Stimulated activated CD4-positive, alpha-beta T cell treated with anti-CD3 and anti-CD28 coated beads, Interleukin-4, amount 100 ng/mL, for 1 hour (primary cell): ENCODE measurements at regions not wholly inside any gene's neighbourhood (a gene's known extent, or its start where the extent isn't known, plus 50 kb on each side); places are given as distances from the start of the nearest gene placed in this dataset.
"Not testable (repeated sequence)": the region's sequence is repeated elsewhere in the genome, so short reads cannot be mapped to it uniquely, and the experiment has no call there.

ENCODE experiments used
- DNase-seq: peaks from one replicate; pipeline ENCODE4 v3.0.0-alpha.2; 2020

DNA sequence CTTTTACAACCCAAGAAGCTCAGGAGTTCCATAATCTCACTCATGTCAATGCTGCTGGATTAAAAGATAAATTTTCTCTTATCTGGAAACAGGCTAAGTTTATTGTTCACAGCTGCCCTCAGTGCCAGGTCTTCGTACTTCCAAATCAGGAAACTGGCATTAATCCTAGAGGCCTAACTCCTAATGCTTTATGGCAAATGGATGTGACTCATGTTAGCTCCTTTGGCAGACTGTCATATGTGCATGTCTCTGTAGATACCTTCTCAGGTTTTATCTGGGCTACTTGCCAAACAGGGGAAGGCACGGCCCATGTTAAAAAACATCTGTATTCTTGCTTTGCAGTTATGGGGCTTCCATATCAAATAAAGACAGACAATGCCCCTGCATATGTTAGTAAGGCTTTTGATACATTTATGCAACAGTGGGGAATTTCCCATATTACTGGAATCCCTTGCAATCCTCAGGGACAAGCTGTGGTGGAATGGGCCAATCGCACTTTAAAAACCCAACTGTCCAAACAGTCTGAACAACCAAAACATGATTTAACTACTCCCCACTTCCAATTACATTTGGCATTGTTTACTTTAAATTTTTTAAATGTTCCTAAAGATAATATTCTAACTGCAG, 570.8 kb upstream of the PTGER4 start:
- not testable (repeated sequence) for DNase-seq

DNA sequence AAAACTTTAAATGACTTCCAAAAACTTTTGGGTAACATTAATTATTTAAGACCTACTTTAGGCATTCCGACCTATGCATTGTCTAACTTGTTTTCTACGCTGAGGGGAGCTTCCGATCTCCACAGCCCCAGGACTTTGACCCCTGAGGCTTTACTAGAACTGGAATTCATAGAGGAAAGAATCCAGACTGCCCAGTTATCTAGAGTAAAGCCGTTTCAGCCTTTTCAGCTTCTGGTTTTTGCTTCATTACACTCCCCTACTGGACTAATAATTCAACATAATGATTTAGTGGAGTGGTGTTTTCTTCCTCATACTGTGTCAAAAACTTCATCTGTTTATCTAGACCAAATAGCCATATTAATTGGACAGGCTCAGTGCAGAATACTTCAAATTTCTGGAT, 571.9 kb upstream of the PTGER4 start:
- DNase-seq = not testable (repeated sequence)

DNA sequence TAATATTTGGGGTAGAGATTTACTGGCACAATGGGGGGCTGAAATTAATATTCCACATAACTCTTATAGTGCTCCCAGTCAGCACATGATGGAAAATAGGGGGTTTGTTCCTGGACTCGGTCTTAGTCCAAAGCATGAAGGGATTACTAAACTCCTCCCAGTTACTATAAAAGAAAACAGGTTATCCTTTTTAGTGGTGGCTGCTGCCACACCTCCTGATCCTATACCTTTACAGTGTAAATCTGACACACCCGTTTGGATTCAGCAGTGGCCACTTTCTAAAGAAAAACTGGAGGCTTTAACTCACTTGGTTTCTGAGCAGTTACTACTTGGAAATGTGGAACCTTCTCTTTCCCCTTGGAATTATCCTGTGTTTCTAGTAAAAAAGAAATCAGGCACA, 572.9 kb upstream of the PTGER4 start:
- DNase-seq = no peak

DNA sequence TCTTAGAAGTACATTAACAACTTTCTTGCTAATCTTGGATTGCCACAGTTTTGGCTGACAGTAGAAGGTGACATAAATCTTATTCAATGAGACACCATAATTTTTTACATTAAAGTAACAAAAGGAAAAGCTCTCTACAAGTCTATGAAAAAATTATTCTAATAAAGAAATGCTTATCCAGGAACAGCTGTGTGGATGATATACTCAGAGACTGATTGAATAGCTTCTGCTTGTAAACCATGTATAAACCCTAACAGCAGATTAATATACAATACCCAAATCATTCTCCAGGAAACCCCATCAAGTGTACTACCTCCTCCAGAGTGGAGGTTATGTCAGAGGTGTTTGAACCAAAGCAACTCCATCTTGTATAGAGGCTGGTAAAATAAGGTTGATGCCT, 581.4 kb upstream of the PTGER4 start:
- no peak for DNase-seq

DNA sequence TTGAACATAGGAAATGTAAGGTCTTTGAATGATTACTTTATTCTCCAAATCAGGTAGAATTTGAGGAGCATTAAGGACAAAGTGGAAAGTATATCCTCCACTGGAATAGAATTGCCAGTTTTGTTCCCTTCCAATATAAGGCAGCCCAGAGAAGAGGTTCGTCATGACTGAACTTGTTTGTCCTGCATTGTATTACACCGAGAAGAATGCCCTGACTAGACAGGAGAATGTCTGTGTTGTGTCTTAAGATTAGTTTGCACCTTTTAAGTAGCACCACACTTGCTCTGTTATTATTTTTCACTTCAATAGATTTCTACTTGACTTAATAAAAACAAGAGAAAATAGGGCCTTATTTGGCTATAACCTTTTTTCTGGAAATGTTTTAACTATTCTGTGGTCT, 586.2 kb upstream of the PTGER4 start:
- DNase-seq = no peak

DNA sequence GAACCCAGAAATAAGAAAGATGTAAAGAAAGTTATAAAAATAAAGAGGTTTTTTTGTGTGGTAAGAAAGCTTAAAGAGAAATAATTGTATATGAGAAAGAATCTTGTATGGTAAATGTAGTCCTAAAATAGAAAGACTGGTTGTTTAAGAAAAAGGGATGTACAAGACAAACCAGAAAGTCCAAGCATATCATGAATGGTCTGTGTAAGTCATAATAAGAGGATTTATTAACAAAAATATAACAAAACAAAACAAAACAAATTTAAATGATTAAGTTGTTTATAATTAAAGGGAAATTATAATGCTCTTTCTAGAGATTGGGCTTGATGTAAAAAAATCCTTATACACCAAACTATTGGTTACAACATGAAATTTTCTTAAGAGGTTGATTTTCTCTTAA, 590.4 kb upstream of the PTGER4 start:
- DNase-seq = no peak

DNA sequence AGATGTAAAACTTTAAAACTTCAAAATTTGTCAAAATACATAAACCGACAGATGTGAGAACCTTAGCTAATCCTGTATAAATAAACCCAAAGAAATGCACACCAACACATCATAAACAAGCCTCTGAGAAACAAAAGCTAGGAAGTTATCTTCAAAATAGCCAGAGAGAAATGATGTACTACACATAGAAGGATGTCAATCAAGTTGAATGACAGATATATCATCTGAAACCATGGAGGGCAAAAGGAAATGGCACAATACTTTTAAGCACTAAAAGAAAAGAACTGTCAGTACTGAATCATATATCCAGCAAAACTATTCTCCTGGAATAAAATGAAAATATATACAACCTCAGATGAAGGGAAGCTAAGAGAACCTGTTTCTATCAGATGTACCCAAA, 595.1 kb upstream of the PTGER4 start:
- no peak for DNase-seq

DNA sequence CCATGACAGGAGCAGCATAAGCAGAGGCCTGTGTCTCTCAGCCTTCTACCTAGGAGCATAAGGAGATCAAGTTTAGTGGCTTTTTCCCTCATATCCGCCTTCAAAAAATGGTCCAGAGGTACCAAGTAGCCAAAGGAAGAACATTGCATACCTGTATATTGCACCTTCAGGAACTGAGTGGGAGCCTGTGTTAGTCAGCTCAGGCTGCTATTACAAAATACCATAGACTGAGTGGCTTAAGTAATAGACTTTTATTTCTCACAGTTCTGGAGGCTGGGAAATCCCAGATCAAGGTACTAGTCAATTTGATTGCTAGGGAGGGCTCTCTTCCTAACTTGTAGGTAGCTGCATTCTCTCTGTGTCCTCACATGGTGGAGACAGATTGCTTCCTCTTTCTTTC, 597.4 kb upstream of the PTGER4 start:
- no peak for DNase-seq

DNA sequence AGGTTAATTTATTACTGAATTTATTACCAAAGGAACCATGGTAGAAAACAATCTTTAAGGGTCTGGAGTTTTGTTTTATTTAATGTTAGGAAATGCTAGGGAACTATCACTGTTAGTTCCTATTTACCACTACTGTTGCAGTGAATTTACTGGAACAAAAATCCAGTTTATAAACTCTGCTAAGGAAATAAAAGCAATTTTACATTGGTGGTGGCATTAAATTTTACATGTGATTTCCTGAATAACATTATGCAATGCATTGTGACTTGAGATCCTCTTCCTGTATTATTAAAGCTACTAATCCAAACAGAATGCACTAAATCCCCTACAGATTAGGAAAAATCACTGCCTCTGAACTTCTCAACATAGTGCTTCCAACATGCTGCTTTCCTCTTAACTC, 599.5 kb upstream of the PTGER4 start:
- DNase-seq = no peak

DNA sequence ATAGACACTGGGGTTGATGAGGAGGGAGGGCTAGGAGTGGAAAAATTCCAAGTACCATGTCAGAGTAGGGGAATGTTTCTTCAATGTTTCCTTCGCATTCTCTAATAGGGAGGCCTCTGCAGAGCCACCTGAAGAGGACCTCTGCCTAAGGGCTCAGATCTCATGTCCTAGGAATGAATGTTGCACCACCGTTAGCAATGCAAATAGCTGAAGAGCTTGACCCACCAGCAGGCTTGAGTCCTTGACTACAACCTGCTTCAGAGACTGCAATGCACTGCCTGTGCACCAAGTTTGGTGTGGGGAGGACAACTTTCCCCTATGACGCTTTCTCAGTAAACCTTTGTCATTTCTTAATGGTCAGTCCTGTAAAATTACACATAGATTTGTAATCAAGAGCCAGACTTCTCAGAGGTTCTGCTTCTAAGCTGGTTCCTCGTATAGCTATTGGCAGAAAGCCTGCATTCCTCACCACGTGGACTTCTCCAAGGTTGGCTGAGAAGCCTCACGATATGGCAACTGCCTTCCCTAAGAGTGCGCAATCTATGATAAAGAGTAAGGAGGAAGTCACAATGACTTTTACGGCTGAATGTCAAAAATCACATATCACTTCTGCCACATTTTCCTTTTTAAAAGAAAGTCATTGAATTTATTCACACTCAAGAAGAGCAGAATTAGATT, 600.7 kb upstream of the PTGER4 start:
- no peak for DNase-seq

DNA sequence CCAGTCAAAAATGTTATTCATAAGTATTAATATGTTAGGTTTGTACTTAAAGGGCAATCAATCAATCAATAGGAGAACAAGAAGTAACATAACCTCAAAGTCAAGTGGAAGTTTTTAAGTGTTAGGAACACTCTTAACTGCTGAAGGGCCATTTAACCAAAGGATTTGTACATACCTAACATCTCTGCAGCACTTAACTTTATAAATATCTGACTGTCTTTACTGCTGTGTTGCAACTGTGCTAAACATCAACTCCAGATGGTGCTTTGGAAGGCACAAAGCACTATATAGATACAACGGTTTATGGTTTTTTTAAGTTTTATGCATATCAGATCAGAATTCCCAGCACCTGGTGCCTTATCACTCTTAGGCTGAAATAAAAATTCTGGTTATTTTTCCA, 604.9 kb upstream of the PTGER4 start:
- no peak for DNase-seq

DNA sequence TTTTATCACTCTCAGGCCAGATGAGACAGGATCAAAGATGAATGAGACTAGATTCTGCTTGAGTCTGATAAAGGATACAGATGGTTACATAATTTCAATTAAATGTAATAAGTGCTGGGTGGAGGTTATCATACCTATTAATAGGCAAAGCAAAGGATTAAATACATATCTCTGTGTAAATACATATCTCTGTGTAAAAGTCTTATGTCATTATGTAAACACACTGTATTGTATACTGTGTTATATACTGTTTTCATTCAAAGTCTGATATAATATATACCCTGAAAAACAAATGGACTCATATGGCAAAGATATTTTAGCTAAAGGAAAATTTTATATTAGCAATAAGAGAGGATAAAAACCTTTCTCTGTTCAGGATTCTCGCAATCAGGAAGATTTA, 605.8 kb upstream of the PTGER4 start:
- DNase-seq = no peak

DNA sequence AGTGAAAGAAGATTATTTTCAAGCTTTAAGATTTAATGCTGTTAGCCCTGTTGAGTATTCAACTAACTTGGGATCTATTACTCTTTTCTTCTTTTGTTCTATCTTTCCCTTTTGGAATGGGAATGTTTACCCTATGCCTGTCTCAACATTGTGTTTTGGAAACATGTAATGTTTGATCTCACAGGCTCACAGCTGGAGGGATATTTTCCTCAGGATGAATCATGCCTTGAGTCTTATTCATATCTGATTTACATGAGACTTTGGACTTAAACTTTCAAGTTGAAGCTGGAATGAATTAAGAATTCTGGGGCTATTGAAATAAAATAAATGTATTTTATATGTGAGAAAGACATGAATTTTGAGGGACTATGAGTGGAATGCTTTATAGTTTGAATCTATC, 607.8 kb upstream of the PTGER4 start:
- DNase-seq = no peak

DNA sequence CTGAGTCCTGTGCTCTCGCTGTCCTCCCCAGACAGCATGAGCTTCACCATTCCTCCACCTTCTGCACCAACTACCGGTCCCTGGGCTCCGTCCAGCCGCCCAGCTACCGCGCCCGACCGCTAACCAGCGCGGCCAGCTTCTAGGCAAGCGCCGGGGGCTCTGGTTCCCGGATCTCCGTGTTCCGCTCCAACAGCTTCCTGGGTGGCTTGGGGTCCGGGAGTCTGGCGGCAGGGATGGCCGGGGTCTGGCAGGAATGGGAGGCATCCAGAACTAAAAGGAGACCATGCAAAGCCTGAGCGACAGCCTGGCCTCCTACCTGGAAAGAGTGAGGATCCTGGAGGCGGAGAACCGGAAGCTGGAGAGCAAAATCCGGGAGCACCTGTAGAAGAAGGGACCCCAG, 613.1 kb upstream of the PTGER4 start:
- DNase-seq = no peak

DNA sequence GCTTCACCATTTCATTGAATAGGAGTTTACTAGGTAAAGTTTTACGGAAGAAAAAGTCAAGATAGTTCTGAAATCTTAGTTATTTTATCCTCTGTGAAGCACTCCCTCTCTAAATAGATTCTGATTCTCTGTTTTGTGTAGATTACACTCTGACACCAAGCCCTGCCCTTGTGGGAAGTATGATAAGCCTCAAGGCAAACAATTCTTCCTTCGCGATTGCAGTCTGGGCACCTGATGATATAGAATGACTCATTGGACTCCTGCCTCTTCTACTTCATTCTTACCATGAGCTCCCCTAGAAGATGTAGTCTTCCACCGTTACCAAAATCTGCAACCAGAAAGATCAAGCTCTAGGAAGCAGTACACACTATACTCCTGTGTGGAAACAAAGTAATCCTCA, 626.9 kb upstream of the PTGER4 start:
- no peak for DNase-seq

DNA sequence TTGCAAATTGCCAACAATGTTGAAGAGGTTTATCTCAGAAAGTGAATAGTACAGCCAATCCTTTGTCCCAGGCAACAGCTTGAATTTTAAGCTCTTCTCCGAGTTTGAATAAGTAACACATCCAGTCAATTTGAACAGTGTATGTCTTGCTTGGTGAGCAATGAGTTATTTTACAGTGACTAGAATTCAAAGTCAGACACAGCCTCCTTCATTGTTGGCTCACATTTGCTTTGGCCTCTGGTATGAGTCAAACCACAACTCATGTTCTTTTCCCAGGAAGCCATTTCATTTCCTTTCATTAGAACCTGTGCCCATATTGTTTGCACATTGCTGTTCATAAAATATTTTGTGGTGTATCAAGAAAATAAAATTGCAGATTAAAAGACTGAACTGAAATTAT, 622.0 kb upstream of the DAB2 start:
- no peak for DNase-seq

DNA sequence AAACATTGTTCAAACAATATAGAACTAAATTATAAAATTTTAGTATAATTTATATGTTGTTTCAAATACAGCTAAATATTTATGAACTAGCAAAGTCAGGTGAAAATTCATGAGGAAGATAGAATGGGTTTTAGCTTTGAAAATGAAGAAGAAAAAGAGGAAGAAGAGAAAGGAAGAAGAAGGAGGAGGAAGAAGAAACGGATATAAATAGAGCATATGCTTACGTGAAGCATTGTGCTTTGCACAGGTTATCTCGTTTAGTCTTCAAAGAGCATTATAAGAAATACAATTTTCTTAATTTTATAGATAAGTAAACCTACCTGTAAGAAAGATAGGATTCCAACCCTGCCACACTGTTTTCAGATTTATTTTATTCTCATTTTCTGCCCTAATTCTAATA, 620.6 kb upstream of the DAB2 start:
- DNase-seq = no peak

DNA sequence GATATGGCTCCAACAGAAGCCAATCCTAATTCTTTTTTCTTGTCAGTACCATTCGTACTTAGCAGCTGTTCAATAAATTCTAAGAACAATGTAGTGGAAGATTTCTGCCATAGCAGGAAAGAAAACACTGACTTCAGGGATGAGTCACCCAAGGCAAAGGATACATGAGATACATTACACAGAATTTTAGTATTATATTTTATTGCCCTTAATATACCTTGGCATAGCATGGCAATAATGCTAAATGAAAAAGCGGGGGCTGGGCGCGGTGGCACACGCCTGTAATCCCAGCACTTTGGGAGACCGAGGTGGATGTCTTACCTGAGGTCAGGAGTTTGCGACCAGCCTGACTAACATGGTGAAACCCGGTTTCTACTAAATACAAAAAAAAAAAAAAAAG, 619.1 kb upstream of the DAB2 start:
- DNase-seq = no peak

DNA sequence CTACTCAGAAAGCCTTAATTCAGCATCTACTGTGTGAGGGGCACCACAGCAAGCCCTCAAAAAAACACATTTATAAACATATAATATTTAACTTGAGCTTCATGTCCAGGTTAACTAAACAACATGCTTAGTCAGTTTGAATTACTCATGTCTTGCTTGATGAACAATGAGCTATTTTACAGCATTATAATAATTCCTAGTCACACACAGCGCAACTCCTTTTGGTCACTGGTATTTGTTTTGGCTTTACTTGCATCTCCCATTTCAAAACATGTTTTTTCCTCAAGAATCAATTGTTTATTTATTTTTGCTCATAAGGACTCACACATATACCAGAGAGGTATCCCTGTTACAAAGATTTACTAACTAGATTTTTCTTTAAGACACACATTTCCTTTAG, 616.7 kb upstream of the DAB2 start:
- no peak for DNase-seq

DNA sequence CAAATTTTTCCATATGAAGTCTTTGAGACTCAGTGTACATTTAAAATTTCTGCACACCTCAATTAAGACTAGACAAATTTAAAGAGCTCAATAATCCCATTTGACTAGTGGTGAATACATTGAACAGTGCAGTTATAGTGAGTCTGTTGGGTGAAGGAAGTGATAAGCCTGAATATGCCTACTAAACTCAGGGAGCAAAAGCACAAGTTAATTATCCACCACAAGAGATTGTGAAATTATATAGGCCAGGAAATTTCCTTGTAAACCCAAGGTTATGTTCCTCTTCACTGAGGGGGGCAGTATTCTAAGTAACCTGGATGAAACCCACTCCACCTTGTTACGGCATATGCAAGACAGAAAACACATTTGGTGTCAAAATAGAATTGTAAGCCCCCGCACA, 612.9 kb upstream of the DAB2 start:
- no peak for DNase-seq

DNA sequence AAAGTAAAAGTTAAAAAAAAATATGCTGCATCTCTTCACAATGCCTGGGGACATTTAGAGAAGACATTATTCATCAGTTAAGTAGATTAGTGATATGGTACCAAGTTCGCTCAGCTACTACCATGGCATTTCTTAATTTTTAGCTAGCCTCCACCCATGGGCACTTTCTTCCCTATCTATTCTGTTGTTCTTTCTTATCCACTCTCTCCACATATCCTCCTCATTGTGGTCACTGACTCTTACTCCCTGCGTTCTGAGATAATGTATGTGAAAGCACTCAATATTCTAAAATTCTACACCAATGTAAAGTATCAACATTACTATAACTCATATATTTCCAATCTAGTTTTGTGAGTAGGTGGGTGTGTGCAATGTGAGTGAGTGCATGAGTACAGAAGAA, 609.7 kb upstream of the DAB2 start:
- DNase-seq = no peak

DNA sequence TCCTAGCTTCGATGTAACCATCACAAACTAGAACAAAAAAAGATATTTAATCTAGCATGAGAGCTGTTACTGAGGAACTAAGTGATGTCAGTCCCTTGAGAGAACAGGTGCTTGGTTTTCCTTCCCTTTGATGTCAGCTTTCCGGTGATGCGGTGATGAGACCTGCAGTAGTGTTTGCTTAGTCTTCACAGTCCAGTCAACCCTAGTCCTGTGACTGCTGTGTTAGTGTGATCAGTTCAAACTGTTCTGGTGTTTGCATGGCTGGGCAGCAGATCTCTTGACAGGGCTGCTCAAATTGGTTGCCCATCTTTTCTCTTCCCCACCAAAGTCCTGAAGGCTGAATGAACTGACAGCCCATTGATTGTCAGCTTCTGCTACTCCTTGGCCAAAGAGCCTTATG, 608.6 kb upstream of the DAB2 start:
- DNase-seq = no peak

DNA sequence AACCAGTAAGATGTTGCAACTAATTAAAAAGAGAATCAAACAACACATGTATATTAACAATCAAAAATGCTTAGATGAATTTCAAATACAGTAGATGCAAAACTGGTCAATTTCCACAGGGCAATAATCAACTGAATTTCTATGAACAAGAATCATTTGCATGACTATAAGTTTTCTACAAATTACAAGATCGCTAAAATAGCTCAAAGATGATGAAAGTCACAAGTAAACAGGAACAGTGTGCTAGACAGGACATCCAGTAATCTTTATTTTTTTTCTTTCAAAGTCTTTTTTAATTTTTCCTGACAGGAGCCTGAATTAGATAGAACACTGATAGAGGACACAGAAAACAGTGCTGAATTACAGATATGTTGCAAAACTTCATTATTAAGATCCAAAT, 608.2 kb upstream of the DAB2 start:
- DNase-seq = no peak

DNA sequence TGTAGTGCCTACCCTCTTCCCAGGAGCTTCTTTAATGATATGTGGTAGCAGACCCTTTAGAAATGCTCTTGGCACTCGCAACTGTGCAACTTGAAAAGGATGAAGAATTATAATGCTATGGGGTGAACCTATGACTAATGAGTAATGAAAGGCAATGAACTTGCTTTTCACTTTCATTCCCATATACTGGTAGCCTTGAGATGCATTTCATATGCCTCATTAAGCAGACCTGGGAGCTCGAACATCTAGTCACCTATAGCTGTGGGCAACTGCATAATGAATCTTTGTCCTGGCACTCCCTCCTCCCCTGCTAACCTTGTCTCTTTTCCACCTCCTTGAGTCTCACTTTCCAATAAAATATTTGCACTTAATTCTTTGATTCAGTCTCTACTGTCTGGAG, 605.9 kb upstream of the DAB2 start:
- no peak for DNase-seq

DNA sequence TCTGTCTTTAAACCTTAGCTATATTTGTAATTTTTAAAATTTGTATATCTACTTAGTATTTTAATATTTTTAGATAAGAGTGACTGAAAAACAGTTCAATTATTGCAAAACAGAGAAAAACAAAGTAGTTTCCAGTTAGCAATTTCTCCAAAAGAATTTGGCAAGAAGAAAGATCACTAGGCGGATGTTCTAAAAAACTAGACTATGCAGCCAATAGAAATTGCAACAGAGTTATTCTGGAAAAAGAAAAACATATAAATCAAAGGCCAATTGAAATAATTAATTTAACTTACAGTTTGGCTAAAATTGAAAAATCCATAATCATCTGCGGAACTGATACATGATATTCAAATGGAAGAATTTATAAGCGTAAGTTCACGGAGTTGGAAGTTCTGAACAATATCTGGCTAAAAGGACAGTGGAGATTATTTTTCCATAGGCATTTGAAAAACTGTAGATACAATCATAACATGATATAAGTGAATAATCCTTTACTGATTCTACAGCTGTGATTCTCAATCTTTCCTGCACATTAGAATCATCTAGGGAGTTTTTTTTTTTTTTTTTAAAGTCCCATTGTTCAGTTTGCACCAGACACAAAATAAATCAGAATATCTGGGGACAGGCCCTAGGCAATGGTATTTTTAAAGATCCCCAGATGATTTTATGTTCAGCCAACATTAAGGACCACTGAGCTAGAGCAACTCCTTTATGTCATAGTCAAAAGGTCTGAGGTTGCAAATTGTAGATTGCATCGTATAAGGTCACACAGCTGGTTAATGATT, 605.1 kb upstream of the DAB2 start:
- DNase-seq = no peak
